GM19025 (cell line): ENCODE measurements at regions not wholly inside any gene's neighbourhood (a gene's known extent, or its start where the extent isn't known, plus 50 kb on each side); places are given as distances from the start of the nearest gene placed in this dataset.

Experiments
- ATAC-seq: cut with Tn5 transposase; IDR thresholded peaks from one replicate; pipeline ENCODE4 v1.9.1; 2021; ENCODE audit warnings: mild to moderate bottlenecking, low read depth, moderate library complexity; ENCODE audit not compliant: unreplicated experiment

DNA sequence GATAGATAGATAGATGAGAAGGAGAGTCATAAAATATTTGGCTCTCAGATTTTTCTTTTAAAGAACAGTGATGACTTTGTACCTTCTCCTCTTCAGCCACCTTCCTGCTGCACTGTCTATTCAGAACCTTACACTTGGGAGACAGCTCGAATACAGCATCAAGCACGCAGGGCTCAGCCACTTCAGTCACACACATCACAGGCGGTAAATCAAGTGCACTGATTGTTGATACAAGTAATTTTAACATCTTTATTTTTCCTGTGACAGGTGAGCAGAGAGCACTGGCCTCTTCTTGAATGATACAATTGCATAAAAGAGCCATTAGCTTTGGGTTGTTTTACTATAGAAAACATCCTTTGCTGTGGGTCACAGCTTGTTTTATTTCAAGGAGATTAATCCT, 1118.5 kb upstream of the EYS start:
- no peak for ATAC-seq

- ATAC-seq: no peak
These were observed 1107.1 kb upstream of the EYS start for GRCh38 chr6:66814156-66814555.

DNA sequence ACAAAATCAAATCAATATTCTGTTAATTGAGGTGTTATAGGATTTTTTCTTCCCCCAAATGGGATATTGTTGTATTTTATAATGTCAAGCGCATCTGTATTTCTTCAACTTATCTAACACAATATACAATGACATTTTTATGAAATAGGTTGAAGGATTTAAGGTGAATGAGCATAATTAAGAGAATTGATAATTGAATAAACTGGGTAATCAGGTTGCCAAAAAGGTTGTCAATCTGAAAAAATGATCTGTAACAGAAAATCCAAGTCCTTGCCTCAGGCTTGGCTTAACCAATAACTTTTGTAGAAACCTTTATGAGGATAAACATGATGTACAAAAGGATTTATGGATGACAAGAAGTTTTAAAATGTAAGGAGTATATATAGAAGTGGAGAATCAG, 1101.7 kb upstream of the EYS start:
- ATAC-seq: no peak

DNA sequence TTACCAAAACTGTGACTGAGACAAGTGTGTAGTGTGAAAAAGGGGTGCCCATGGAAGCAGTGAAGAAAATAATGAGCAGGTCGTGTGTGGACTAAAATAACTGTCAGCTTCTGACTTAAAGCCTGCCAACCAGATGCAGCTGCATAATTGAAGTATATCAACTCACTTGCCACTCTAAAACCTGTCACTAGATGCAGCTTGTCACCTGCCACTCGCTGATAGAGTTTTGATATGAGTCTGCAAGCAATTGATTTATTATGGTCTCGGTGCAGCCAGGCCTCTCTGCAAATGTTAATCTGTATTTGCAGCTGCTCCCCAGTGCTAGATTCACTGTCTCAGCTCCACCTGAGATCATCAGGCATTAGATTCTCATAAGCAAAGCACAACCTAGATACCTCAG, 1090.0 kb upstream of the EYS start:
- ATAC-seq: no peak

GRCh38 chr6:66788579-66788978, 1081.6 kb upstream of the EYS start:
- no peak for ATAC-seq

GRCh38 chr6:66772800-66773199, 1065.8 kb upstream of the EYS start:
- ATAC-seq: no peak

GRCh38 chr6:66771626-66772025, 1064.6 kb upstream of the EYS start:
- no peak for ATAC-seq

- no peak for ATAC-seq
These were observed 1044.6 kb upstream of the EYS start for GRCh38 chr6:66751630-66752029.

GRCh38 chr6:66740346-66740745, 1033.3 kb upstream of the EYS start:
- no peak for ATAC-seq

- ATAC-seq: no peak
These were observed 1028.3 kb upstream of the EYS start for GRCh38 chr6:66735106-66735890.

DNA sequence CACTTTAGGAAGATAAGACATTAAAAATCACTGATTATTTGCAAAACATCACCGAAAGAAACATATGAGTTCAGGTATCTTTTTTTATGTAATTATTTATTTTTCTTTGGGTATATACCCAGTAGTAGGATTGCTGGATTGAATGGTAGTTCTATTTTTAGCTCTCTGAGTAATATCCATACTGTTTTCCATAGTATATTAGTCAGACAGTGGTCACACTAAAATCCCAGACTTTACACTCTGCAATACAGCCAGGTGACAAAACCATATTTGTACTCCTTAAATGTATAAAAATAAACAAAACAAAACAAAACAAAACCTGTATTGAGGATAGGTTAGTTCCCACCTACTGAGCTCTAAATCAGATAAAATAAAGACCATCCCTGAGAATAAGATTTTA, 1024.3 kb upstream of the EYS start:
- no peak for ATAC-seq

DNA sequence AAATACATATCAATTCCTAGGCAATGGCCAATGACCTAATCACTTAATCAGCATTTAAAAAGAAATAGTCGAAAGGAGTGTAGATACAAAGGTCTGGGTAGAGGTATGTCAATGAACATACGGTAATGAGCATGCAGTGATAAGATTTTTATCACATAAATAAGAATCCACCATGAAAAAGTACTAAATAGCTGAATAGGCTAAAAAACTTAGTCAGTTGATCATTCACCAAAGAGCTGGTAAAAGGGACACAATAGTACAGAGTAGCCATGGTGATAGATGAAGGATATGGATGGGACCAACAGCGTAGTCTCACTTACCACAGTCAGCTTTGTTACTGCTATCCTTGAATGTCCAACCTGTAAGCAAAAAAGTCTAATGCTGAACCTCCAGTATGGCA, 1018.6 kb upstream of the EYS start:
- no peak for ATAC-seq

DNA sequence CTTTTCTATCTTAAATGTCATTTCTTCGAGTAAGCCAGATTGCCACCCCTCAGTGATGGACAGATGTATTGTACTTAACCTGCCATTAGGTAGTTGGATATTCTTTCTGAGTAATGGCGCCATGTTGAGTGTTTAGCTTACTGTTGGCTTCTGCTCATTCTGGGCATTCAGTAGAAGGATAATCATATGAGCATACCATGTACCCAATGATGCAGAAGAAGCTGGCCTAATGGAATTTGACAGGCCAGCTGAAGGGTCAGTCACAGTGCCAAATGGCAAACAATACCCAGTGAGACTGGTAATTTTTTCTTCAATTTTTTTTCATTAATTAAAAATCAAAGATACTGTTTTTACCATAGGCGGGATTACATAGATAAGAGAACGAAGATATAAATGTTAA, 1010.8 kb upstream of the EYS start:
- ATAC-seq: no peak

DNA sequence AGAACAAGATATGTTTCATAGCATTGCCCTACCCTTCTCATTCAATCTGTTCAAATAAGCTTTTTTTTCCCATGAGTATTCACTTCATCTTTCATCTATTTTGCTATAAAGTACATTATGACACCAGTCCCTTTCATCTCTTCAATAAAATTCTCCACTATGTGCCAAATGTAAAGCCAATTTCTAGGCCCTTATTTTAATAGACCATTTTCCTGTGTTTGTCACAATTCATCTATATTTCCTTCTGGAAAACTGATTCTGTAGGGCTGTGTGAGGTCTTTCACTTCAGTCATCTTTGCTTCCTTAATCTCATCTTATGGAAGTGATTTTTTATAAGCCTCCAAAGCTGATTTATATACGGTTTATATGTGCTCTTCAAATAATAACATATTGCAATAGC, 992.4 kb upstream of the EYS start:
- no peak for ATAC-seq

- no peak for ATAC-seq
These were observed 982.6 kb upstream of the EYS start for GRCh38 chr6:66689608-66690007.

- no peak for ATAC-seq
These were observed 980.6 kb upstream of the EYS start for GRCh38 chr6:66687611-66688140.

GRCh38 chr6:66675906-66676305, 968.9 kb upstream of the EYS start:
- ATAC-seq: no peak

- ATAC-seq: no peak
These were observed 957.1 kb upstream of the EYS start for GRCh38 chr6:66664112-66664511.

GRCh38 chr6:66662721-66663507, 955.9 kb upstream of the EYS start:
- ATAC-seq: no peak

DNA sequence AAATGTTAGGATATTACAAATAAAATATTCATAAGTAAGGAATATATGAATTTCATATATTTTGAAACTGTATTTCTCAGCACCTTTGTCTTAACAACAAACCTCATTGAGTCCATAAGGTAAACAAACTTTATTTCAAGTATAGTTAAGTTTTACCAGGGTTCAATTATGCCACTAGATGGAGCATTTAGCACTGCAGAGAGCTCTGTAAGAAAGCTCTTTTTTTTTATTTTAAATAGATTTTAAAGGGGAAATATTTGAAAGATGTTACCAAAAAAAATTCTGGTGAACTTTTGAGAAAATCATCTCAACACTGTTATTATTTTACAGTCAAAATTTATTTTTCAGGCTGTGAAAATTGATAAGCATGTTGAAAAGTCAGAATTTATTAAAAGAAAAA, 955.2 kb upstream of the EYS start:
- no peak for ATAC-seq

GRCh38 chr6:66655420-66655819, 948.4 kb upstream of the EYS start:
- ATAC-seq: no peak

GRCh38 chr6:66638518-66638917, 931.5 kb upstream of the EYS start:
- no peak for ATAC-seq
